COLO829 (cell line): ENCODE measurements at regions not wholly inside any gene's neighbourhood (a gene's known extent, or its start where the extent isn't known, plus 50 kb on each side); places are given as distances from the start of the nearest gene placed in this dataset.

Experiments
- DNase-seq: peaks from one replicate; pipeline ENCODE4 v3.0.0; 2012; ENCODE audit warnings: low spot score

DNA sequence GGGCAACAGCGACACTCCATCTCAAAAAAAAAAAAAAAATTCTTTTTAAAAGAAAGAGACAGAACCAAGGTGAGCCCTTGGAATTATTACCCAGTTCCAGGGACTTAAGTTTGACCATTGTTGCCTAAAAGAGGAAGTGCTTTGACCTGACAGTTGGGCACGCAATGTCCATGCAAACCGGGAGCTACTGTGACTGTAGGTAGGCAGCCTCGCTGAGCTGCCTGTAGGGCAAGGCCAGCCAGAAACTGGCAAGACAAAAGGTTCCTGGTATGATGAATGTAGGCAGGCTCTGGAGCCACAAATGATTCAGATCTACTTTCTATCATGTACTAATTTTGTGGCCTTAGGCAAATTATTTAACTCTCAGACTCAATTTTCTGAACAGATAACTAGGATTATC, 334.8 kb upstream of the ZNF462 start:
- no peak for DNase-seq

DNA sequence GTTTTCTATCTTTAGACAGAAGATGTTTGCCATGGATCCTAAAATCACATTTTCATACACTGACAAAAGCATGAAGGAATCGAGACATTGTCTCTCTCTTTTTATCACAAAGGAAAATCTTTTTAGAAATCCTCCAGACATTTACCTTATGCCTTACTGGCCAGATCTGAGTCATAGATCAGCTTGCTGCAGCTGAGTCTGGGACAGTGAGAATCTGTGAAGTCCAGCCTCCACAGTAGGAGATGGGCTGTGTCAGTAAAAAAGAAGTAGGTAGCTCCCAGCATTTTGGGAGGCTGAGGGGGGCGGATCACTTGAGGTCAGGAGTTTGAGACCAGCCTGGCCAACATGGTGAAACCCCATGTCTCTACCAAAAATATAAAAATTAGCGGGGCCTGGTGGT, 333.4 kb upstream of the ZNF462 start:
- DNase-seq, result no peak

DNA sequence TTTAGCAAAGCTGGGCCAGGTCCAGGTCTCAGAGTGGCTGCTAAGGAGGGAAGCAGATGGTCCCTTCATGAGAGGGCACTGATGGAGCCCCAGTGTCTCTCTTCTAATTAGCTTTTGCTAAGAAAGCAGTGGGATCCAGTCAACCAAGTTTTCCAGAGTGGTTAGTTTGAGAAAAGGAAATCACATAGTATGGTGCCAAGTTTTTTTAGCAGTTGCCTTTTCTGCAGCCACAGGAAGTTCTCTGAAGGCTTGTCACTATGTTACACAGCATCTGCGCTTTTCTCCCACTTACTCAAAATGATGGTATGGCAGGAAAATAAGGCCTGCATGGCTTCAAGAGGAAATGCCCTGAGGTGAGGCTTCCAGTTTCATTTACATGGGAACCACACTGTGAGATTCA, 331.5 kb upstream of the ZNF462 start:
- no peak for DNase-seq

GRCh38 chr9:106532306-106533015, 330.5 kb upstream of the ZNF462 start:
- no peak for DNase-seq

DNA sequence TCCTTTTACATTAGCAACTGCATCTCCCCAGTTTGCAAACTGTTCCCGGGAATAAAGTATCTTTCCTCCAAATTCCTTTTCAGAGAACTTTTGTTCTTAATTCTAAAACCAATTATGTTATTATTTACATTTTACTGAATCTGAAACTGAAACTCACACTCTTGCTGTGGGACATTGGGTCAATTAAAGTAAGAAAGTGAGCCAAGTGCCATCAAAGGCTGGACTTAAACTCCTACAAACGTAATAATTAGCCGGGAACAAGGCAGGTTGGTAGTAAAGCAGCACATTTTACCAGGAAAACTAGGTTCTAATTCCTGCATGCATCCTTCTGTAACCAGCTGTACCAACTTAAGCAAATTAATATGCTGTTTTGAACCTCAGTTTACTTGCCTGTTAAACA, 328.2 kb upstream of the ZNF462 start:
- DNase-seq, result no peak

GRCh38 chr9:106535439-106535838, 327.5 kb upstream of the ZNF462 start:
- DNase-seq, result no peak

DNA sequence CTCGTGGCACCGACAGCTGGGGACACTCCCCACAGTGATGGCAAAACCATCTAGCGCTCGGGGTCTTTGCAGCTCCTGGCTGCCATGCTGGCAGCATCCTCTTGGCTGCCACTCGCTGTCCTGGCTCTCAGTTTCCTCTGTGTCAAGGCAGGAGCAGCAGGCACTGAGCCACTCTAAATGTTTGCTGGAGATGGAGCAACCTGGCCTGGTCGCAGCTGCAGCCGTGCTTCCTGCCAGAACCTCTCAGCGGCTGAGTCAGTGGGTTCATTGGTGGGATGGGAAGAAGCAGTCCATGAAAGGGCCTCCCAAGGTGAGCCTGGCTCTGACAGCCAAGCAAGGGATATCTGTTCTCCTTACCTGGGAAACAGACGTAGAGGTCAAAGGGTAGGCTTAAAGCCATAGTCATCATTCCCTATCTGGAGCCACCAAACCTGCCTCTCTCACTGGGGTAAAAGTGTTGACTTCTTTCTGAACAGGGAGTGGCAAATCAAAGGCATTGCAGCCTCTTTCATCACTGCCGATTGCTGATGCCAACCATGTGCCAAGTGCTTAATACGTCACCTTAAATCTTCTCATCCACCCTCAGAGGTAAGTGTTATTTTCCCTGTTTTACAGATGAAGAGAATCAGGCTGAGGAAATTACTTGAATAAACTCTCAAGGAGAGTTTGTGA, 304.8 kb upstream of the ZNF462 start:
- no peak for DNase-seq

- no peak for DNase-seq
Measured at GRCh38 chr9:106560540-106560939, 302.4 kb upstream of the ZNF462 start.

- DNase-seq, result peak; percentile 54
Measured at GRCh38 chr9:106575823-106576222, 287.1 kb upstream of the ZNF462 start.

DNA sequence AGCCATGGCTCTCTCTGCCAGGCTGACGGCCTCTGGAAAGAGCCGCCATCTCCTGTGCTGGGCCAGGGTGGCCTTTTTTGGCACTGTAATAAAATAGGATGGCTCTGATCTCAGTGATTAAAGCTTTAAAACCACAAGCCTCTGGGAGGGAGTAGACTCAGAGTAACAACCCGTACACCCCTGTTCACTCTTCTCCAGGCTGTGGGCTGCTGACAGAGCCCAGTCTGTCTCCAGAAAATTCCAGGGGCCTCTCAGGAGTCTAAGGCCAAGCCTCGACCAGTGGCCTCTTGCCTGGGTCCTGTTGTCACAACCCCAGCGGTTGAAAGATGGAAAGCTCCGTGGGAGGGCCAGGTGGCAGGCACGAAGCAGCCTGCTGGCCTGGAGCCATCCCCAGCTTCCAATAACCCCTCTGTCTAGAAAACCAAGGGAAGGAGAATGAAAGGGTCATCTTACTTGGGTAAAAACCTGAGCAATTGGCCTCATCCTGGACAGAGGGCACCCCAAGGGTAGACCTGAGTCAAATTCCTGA, 286.7 kb upstream of the ZNF462 start:
- DNase-seq, result no peak

DNA sequence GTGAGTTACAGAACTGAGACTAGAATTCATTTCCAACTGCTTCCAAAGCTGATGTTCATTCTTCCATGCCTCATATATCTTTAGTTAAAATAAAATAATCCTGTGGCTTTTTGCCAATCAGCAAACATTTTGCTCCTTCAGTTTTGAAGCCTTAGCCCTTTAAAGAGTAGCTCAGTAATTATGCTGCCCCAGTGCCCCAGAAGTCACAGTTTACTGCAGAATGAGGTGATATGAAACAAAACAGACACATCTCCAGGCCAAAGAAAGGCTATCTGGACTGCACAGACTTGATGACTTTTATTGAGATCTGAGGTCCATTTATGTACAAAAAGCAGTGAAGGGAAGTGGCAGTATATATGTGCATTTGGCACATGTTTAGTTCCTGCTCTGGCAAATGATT, 285.8 kb upstream of the ZNF462 start:
- no peak for DNase-seq

DNA sequence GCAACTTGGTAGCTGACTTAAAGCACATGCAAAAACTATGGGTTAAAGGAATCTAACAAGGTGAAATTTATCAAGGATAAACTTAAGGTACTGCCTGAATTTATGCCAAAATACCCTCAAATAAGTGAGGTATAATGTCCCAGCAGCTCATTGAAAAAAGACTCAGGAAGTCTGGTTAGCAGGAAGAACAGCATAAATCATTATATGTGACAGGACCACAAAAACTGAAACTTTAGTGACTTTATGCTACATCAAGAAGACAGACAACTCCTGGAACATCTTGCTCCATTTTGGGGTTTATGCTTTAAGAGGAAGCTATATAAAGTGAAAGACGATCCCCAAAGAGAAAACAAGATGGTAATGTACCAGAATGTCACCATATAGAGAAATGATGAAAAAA, 282.4 kb upstream of the ZNF462 start:
- no peak for DNase-seq

DNA sequence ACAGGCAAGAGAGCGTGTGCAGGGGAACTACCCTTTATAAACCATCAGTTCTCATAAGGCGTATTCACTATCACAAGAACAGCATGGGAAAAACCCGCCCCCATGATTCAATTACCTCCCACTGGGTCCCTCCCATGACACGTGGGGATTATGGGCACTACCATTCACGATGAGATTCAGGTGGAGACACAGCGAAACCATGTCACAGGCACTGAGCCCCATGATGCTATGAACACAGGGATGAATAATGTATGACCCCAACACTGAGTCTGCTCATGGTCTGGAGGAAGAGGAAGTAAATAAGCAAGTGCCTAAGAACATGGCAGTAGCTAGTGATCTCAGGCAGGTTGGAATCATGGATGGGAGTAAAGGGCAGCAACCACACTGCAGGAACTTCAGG, 281.0 kb upstream of the ZNF462 start:
- DNase-seq, result no peak

- DNase-seq, result no peak
Measured at GRCh38 chr9:106583751-106584150, 279.2 kb upstream of the ZNF462 start.

- no peak for DNase-seq
Measured at GRCh38 chr9:106587042-106587441, 275.9 kb upstream of the ZNF462 start.

GRCh38 chr9:106588626-106589025, 274.3 kb upstream of the ZNF462 start:
- DNase-seq, result peak; percentile 79

DNA sequence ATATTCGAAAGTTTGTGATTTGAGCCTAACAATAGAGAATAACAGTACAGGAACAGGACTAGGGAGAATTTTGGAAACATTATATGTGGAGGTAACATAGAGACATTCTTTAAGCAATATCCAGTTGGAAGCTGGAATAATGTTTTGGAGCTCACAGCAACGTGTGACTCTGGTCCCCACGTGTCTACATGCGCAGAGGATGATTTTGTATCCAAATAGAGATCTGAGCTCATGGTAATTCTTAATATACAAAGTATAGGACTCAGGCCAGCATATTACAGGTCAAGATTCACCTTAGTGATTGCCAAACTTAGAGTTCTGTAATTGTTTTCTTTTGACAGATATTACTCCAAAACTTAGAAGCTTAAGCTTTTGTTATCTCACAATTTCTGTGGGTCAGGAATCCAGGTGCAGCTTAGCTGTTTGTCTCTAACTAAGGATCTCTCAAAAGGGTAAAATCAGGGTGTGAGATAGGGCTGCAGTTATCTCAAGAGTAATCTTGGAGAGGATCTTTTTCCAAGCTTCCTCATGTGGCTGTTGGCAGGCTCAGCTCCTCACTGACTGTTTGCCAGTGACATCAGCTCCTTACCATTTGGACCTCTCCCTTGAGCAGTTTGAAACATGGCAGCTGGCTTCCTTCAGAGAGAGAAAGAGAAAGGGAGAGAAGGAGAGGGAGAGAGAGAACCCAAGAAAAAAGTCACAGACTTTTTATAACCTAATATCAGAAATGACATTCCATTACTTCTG, 272.0 kb upstream of the ZNF462 start:
- no peak for DNase-seq

DNA sequence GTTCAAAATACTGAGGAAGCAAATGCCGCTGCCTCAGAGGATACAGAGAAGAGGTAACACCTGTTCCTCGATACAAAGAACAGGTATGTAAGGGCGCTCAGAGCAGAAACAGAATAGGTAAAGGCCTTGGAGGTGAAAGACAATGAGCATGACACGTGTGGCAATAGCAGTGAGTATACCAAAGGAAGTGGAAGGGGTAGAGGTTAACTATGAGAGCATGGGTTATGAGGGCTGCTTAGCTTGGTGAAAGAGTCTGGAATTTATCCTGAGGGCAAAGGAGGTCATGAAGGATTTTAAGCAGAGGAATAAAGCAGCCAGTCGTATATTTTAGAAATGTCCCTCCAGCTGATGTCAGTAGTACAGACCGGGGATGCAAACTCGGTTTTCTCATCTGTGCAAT, 269.8 kb upstream of the ZNF462 start:
- no peak for DNase-seq

DNA sequence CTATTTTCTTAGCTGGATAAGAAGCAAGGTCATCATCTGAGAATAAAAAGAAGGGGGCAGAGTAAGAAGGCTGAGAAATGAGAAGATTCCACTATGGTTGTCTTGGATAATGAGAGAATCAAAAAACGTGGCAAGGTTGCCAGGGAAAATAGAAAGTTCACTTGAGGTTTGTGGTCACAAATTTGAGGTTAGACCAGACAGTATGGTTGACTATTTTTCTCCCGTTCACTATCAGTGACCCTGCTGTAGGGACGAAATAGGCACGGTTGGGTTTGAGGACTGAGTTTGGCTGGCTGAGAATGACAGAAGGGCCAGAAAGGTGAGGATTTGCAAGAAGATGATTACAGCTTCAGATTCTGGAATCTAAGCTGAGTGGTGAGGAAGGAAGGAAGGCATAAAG, 266.0 kb upstream of the ZNF462 start:
- no peak for DNase-seq

DNA sequence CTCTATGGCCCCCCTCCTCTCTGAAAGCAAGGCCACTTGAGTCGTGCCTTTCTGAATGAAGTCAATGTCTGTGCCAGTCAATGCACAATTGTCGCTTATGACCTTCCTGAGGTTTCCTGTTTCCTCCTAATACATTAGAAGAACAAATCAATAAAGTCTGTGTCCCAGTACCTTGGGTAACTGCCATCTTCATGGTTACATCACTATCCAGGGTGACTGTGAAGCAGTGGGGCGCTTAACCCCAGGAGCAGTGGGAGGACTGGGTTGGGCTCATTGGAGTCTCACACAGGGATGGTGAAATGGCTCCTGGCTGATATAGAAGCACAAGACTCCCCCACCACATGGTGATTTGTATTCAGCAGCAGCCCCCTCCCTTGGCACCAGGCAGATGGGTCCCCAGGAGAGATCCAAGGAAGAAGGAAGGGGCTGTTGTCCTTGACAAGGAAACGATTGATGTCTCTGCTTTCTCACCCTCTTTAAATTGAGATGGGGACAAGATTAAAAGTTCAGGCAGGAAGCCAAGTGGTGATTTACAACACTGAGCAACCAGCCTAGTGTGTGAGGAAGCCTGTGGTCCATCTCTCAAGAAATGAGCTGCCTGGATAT, 261.9 kb upstream of the ZNF462 start:
- no peak for DNase-seq

GRCh38 chr9:106602344-106602743, 260.6 kb upstream of the ZNF462 start:
- no peak for DNase-seq

- DNase-seq, result no peak
Measured at GRCh38 chr9:106613250-106613737, 249.7 kb upstream of the ZNF462 start.
